ENCODE measurements at regions not wholly inside any gene's neighbourhood (a gene's known extent, or its start where the extent isn't known, plus 50 kb on each side); places are given as distances from the start of the nearest gene placed in this dataset.

DNA sequence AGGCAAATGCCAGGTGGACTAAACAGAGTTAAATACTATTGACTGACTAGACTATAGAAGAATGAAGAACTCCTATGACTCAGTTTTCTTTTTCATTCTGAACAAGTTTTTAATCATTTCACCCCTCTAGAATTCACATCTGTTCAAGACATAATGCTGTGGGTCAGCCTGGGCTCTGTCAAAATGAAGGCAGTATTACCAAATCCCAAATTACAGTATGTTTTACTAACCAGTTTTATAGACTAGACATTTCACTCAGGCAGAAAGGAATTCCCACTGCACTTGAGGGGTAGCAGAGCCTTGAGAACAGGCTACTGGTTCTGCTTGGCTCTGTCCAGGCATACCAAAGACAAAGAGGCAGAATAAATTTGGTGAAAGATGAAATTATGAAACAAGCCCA lies 511.7 kb downstream of the EPHA4 start:
- DNase-seq (ENCODE audit: low read depth) = no peak

- no peak for DNase-seq (ENCODE audit: low read depth)
These were observed 508.5 kb downstream of the EPHA4 start for GRCh38 chr2:221063568-221063967.

DNA sequence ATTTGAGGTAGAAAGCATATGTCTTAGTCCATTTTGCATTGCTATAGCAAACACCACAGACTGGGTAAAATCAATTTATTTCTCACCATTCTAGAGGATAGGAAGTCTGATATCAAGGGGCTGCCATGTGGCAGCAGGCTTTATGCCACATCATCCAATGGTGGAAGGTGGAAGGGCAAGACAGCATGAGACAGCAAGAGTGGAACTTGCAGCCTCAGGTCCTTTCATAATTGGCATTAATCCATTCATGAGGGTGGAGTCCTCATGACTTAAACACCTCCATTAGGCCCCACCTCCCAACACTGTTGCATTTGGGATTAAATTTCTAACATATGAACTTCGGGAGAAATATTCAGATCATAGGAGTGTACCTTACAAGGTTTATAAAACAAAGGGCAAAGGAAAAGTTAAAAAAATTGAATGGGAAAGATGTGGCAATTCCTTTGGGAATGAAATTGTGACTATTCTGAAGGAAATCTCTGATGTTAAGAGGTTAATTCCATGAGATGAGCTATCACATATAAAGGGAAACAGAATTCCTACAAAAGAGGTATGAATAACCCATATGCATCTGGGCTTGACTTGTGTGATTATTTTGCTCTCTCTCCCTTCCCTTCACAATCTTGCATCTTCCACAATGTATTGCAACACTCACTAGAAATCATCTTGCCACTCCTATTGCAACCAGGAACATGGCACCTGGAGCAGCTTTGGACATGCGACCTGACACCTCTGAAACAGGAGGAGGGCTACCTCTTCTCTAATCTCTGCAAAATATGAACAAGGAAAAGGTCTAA lies 507.8 kb downstream of the EPHA4 start:
- no peak for DNase-seq (ENCODE audit: low read depth)

GRCh38 chr2:221064880-221065279 lies 507.2 kb downstream of the EPHA4 start:
- no peak for DNase-seq (ENCODE audit: low read depth)

GRCh38 chr2:221068123-221068522 lies 504.0 kb downstream of the EPHA4 start:
- no peak for DNase-seq (ENCODE audit: low read depth)

GRCh38 chr2:221070106-221070505 lies 502.0 kb downstream of the EPHA4 start:
- DNase-seq (ENCODE audit: low read depth) = no peak

GRCh38 chr2:221073326-221074049 lies 498.6 kb downstream of the EPHA4 start:
- DNase-seq (ENCODE audit: low read depth) = no peak

GRCh38 chr2:221074238-221074637 lies 497.9 kb downstream of the EPHA4 start:
- no peak for DNase-seq (ENCODE audit: low read depth)

DNA sequence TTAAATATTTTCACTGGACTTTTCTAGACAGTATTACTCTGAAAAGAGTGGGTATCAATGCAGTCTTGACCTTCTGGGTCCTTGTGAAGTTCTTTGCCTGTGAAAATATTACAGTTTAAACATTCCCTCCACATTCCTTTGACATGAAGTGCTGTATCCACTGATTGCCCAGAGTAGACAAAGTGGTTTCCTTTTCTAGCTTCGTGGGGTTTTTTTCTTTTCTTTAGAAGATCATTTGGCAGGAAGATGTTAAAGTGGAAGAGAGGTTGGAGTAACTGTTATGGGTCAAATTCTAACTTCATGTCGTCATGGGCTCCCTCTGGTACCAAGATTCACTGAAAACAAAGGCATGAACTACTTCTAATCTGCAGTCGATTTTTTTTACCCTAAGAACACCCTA lies 496.9 kb downstream of the EPHA4 start:
- DNase-seq (ENCODE audit: low read depth) = no peak

DNA sequence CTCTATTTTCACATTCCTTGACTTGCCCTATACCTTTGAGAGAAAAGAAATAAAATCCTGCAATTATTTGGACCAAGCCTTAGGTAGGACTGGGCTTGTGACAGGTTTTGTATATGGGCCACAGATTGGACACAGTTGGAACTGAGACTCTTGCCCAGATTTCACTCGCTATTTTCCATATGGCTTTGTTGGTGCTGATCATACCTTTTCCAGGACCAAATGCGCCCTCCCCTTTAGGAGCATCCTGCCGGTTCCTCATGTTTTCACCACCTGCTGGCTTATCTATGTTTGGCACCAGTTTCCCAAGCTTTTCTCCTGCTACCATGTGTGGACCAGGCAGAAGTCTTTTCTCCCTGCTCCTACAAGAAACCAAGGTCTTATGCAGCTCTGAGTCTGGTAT lies 494.9 kb downstream of the EPHA4 start:
- DNase-seq (ENCODE audit: low read depth) = no peak

GRCh38 chr2:221077799-221078198 lies 494.3 kb downstream of the EPHA4 start:
- no peak for DNase-seq (ENCODE audit: low read depth)

- DNase-seq (ENCODE audit: low read depth) = no peak
These were observed 486.7 kb downstream of the EPHA4 start for GRCh38 chr2:221085341-221085900.

- no peak for DNase-seq (ENCODE audit: low read depth)
These were observed 486.2 kb downstream of the EPHA4 start for GRCh38 chr2:221085936-221086335.

DNA sequence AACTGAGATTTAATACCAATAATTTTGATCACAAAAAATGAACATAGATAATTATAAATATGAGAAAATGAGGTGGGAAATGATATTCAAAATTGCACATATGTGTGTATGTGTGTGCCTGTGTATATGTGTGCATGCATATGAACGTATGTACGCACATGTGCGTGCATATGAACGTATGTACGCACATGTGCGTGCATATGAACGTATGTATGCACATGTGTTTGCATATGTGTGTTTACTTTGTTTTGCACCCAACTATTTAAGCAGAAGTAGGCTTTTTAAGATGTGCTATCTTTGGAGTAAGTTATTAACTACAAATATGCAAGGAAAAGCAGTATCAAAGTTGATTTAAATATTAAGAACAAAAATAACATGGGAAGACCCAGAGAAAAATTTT lies 484.3 kb downstream of the EPHA4 start:
- no peak for DNase-seq (ENCODE audit: low read depth)

DNA sequence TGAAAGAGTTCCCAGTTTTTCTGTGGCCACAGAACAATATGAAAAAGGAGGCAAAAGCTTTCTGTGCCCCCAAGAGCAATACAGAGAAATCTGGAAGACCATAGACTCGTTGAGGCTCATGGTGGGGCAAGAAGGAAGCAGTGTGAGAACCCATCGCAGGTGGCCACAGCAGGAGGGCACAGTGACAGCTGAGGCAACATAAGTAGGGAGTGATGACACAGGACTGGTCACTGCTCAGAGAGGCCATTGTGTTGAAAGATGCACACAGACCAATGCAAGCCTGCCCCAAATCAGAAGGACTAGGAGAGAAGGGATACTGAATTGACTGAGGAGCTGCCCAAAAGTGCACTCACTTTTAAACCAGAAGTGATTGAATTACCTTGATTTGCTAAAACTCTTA lies 483.6 kb downstream of the EPHA4 start:
- DNase-seq (ENCODE audit: low read depth) = no peak

GRCh38 chr2:221095356-221095755 lies 476.7 kb downstream of the EPHA4 start:
- DNase-seq (ENCODE audit: low read depth) = no peak

DNA sequence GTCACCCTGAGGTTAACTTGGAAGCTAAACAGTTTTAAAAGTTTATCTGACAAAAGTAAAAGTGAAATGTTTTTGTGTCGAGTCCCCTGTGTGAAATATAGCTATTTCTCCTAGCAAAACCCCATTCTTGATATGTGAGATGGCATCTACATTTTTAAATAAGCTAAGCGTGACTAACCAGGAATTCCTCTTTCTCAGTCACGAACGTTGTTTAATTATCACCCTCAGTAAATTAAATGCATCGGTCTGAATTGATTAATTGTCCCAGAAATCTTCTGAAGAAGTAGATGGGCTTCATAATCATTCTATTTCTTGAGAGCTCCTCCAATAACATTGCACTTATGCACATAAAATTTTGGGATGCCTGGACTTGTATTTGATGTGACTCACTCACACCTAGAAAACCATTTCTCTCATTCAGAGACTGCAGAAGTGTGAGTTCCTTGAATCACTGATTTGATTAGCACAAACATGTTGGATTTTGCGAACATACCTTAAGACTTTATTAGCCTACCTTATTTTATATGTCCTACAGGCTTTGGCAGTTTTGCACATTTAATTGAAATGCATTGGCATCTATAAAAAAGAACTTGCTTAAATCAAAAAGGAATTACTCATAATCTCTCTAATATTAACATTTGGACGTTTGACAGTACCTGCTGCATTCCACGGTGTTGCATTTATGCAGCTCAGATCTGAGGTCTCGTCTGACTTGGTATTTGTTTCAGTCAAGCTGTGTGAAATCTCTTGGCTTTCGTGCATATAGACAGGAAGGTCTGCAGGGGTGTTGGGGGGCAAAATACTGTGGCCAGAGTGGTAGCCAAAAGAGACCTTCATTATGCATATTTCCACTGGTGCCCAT lies 475.2 kb downstream of the EPHA4 start:
- no peak for DNase-seq (ENCODE audit: low read depth)

GRCh38 chr2:221097568-221097915 lies 474.6 kb downstream of the EPHA4 start:
- DNase-seq (ENCODE audit: low read depth) = no peak

DNA sequence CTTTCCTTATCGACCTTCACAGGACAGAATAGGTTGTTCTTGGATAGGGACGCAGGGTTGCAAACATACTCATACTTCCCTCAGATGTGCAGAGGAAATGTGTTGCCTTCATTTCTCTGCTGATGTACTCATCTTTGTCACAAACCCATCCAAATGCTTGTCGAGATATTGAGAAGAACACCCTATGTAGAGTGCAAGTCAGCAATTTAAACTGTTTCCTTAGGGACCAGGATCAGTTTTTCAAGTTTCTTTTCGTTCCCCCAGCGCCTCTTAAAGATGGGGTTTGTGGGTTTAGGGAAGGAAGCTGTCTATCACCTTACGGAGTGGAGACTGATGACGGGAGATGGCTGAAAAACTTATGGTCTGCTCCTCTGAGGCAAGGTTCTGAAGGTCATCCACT lies 474.2 kb downstream of the EPHA4 start:
- no peak for DNase-seq (ENCODE audit: low read depth)

DNA sequence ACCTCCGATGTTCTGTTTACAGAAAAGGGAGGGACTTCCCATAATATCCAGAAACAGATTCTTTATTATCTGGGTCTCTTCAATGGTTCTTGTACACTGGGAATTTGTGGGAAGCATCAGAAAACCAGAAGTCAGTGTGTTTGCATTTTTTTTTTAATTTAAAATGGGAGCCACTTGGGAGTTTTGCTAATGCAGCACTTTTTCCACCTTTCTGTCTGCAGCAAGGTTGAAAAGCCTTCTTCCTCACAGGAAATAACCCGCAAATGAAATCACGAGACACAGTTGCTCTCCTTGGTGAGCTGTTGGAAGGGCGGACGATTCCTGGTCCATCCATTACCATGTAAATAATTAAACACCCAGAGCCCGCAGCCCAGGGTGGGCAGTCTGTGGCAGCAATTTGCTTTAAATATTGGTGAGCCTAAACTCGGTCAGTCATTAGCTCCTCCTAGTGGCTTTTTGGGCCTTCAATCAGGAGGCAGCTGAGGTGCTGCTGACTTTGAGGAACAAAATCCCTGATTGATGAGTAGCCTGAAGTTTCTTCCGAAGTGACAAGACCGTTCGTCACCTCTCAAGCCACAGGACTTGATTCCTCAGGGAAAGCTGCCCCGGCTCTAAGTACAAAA lies 471.5 kb downstream of the EPHA4 start:
- no peak for DNase-seq (ENCODE audit: low read depth)

- no peak for DNase-seq (ENCODE audit: low read depth)
These were observed 469.0 kb downstream of the EPHA4 start for GRCh38 chr2:221102896-221103688.

All from stimulated activated CD8-positive, alpha-beta memory T cell treated with anti-CD3 and anti-CD28 coated beads, Interleukin-12 subunit alpha, Interleukin-12 subunit beta, amount 100 ng/mL, for 1 hour (primary cell).